ENCODE measurements at regions not wholly inside any gene's neighbourhood (a gene's known extent, or its start where the extent isn't known, plus 50 kb on each side); places are given as distances from the start of the nearest gene placed in this dataset.

DNA sequence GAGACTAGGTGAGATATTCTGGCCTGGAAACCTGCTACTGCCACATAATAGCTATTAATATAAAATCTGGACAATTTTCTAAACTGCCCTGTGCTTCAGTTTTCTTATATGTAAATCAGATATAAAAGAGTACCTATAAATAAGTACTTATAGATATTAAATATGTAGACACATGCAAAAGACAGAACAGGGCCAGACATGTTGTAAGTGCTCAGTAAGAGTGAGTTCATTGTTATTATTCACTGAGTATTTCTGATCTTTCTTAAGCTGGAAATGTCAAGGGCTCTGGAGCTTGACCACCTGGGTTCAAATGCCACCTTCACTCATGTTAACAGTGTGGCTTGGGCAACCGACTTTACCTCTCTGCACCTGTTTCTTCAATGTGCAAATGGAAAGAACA is 179.8 kb downstream of the GALC start:
- Histone ChIP-seq H3F3A (ENCODE audit: insufficient read depth, low read length) (no peaks in the 10 kb centered on the region), H3K79me2 (ENCODE audit: low read length) (no peaks in the 10 kb centered on the region), H3K4me3 (ENCODE audit: low read length) (no peak overlapping the region), H2AFZ (ENCODE audit: low read length) (no peak overlapping the region), H3K9me3 (replicated peaks; ENCODE audit: insufficient read depth, low read length) (no peaks in the 10 kb centered on the region), H4K20me1 (ENCODE audit: insufficient read depth, low read length) (no peaks in the 10 kb centered on the region), H3K36me3 (replicated peaks; ENCODE audit: insufficient read depth, low read length) (no peaks in the 10 kb centered on the region), H3K27me3 (replicated peaks; ENCODE audit: insufficient read depth, low read length) (no peaks in the 10 kb centered on the region), H3K27ac (ENCODE audit: low read length) (no peak overlapping the region), H3K4me1 (ENCODE audit: low read length) (no peaks in the 10 kb centered on the region), H3K9me2 (replicated peaks; ENCODE audit: insufficient read depth, low read length) (no peaks in the 10 kb centered on the region), H3K9ac (ENCODE audit: low read length) (no peak overlapping the region), H3K4me2 (ENCODE audit: low read depth, low read length) (no peak overlapping the region)
- TF ChIP-seq EZH2phosphoT487 (IDR thresholded peaks at IDR 0.05; ENCODE audit: low read length) (no peak), EZH2 (optimal IDR thresholded peaks at IDR 0.05; ENCODE audit: low read depth, low read length) (no peak), CTCF (IDR thresholded peaks at IDR 0.05; ENCODE audit: low read length) (no peak)
- no peak for DNase-seq

DNA sequence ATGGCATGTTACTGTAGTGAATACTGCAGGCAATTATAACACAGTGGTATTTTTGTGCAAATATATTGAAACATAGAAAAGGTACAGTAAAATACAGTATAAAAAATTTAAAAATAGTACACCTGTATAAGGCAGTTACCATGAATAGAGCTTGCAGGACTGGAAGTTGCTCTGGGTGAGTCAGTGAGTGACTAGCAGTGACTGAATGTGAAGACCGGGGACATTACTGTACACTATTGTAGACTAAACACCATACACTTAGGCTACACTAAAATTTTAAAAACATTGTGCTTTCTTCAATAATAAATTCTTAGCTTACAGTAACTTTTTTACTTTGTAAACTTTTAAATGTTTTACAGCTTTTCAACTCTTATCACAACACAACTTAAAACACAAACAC is 181.7 kb downstream of the GALC start:
- H3K9me3 ChIP-seq (replicated peaks; ENCODE audit: insufficient read depth, low read length) = no peaks in the 10 kb centered on the region
- H3K36me3 ChIP-seq (replicated peaks; ENCODE audit: insufficient read depth, low read length) = no peaks in the 10 kb centered on the region
- H3K27ac ChIP-seq (ENCODE audit: low read length) = no peak overlapping the region
- no peaks in the 10 kb centered on the region for H3K4me1 ChIP-seq (ENCODE audit: low read length)
- H2AFZ ChIP-seq (ENCODE audit: low read length) = no peak overlapping the region
- no peak overlapping the region for H3K9ac ChIP-seq (ENCODE audit: low read length)
- no peak overlapping the region for H3K4me2 ChIP-seq (ENCODE audit: low read depth, low read length)
- no peaks in the 10 kb centered on the region for H4K20me1 ChIP-seq (ENCODE audit: insufficient read depth, low read length)
- H3F3A ChIP-seq (ENCODE audit: insufficient read depth, low read length) = no peaks in the 10 kb centered on the region
- DNase-seq = no peak
- H3K27me3 ChIP-seq (replicated peaks; ENCODE audit: insufficient read depth, low read length) = no peaks in the 10 kb centered on the region
- no peaks in the 10 kb centered on the region for H3K9me2 ChIP-seq (replicated peaks; ENCODE audit: insufficient read depth, low read length)
- no peaks in the 10 kb centered on the region for H3K79me2 ChIP-seq (ENCODE audit: low read length)
- no peak overlapping the region for H3K4me3 ChIP-seq (ENCODE audit: low read length)
- no peak for TF ChIP-seq CTCF (IDR thresholded peaks at IDR 0.05; ENCODE audit: low read length)
- TF ChIP-seq EZH2phosphoT487 (IDR thresholded peaks at IDR 0.05; ENCODE audit: low read length) = no peak
- TF ChIP-seq EZH2 (optimal IDR thresholded peaks at IDR 0.05; ENCODE audit: low read depth, low read length) = no peak

DNA sequence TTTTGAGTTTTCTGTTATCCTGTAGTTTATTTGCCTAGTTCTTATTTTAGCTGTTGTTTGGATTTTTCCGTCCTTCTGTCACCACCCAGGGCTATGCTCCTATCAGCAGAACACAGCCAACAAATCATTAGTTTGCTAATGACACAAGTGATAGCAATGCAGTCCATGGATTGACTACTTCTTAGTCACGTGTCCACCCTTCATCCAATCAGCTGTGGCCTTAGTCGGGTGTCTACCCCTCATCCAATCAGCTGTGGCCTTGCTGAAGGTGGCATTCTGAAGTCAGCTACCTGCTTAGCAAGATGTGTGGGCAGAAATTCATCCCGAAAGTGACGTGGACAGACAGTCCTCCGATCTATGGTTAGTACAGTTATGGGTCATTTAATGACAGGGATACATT is 182.3 kb downstream of the GALC start:
- Histone ChIP-seq H3K27me3 (replicated peaks; ENCODE audit: insufficient read depth, low read length) (no peaks in the 10 kb centered on the region), H3K9me2 (replicated peaks; ENCODE audit: insufficient read depth, low read length) (no peaks in the 10 kb centered on the region), H3K4me3 (ENCODE audit: low read length) (no peak overlapping the region), H3K9ac (ENCODE audit: low read length) (no peak overlapping the region), H3K4me2 (ENCODE audit: low read depth, low read length) (no peak overlapping the region), H3K9me3 (replicated peaks; ENCODE audit: insufficient read depth, low read length) (no peaks in the 10 kb centered on the region), H3K4me1 (ENCODE audit: low read length) (no peaks in the 10 kb centered on the region), H3F3A (ENCODE audit: insufficient read depth, low read length) (no peaks in the 10 kb centered on the region), H2AFZ (ENCODE audit: low read length) (no peak overlapping the region), H4K20me1 (ENCODE audit: insufficient read depth, low read length) (no peaks in the 10 kb centered on the region), H3K36me3 (replicated peaks; ENCODE audit: insufficient read depth, low read length) (no peaks in the 10 kb centered on the region), H3K27ac (ENCODE audit: low read length) (no peak overlapping the region), H3K79me2 (ENCODE audit: low read length) (no peaks in the 10 kb centered on the region)
- no peak for DNase-seq
- no peak for TF ChIP-seq EZH2phosphoT487 (IDR thresholded peaks at IDR 0.05; ENCODE audit: low read length)
- no peak for TF ChIP-seq CTCF (IDR thresholded peaks at IDR 0.05; ENCODE audit: low read length)
